T-helper 17 cell (primary cell): ENCODE measurements at regions not wholly inside any gene's neighbourhood (a gene's known extent, or its start where the extent isn't known, plus 50 kb on each side); places are given as distances from the start of the nearest gene placed in this dataset.
"Not testable (repeated sequence)": the region's sequence is repeated elsewhere in the genome, so short reads cannot be mapped to it uniquely, and the experiment has no call there.

Source experiments
- ATAC-seq: fragments of 150-1000 bp; cut with Tn5 transposase; 2 replicates; pipeline ENCODE4 v1.10.0; 2021; ENCODE audit warnings: mild to moderate bottlenecking, moderate library complexity
- DNase-seq, 3 donors: peaks; one replicate each; pipeline versions ENCODE4 v3.0.0 to v3.0.0-alpha.2; 2020 to 2021
- H3K9me3 ChIP-seq: one replicate; pipeline ENCODE4 v1.7.0; 2013; ENCODE audit warnings: low read length, mild to moderate bottlenecking; ENCODE audit not compliant: control insufficient read depth, poor library complexity, severe bottlenecking
- H3K27ac Mint-ChIP-seq: one replicate; pipeline ENCODE4 v1.8.0; 2022; ENCODE audit warnings: mild to moderate bottlenecking, moderate library complexity, mixed read lengths
- H3K27me3 Mint-ChIP-seq: one replicate; pipeline ENCODE4 v1.8.0; 2022; ENCODE audit warnings: mixed read lengths
- H3K36me3 Mint-ChIP-seq: one replicate; pipeline ENCODE4 v1.8.0; 2022; ENCODE audit warnings: low read depth, mixed read lengths
- H3K4me1 Mint-ChIP-seq: one replicate; pipeline ENCODE4 v1.8.0; 2022; ENCODE audit warnings: mild to moderate bottlenecking, mixed read lengths
- H3K4me3 Mint-ChIP-seq: one replicate; pipeline ENCODE4 v1.8.0; 2022; ENCODE audit warnings: mild to moderate bottlenecking, moderate library complexity, mixed read lengths

DNA sequence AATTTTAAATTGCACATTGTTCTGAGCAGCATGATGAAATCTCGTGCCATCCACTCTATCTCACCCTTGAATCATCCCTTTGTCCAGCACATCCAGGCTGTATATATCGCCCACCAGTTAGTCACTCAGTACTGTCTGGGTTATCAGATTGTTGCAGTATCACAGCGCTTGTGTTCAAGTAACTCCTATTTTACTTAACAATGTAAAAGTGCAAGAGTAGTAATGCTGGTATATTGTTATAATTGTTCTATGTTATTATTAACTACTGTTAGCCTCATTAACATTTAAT lies 82.8 kb upstream of the NBPF26 start:
- not testable (repeated sequence) for DNase-seq, H3K9me3 ChIP-seq, H3K4me3 Mint-ChIP-seq, H3K27me3 Mint-ChIP-seq, H3K27ac Mint-ChIP-seq, H3K4me1 Mint-ChIP-seq, H3K36me3 Mint-ChIP-seq, ATAC-seq

DNA sequence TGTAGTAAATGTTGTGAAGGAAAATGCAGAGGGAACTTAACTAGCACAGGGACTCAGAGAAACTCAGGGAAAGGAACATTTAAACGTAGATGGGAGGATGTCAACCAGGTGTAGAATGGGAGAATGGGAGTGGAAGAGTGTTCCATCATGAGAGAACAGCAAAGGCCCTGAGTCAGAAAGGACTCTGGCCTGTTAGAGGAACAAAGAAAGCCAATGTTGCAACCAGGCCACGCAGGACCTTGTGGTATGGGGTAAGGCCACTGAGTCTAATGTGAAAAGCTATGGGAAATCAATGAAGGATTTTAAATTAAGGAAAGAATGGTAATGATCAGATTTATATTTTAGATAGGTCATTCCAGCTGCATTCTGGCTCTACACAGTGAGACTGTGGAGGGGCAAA lies 76.6 kb upstream of the NBPF26 start:
- not testable (repeated sequence) for H3K9me3 ChIP-seq, H3K27me3 Mint-ChIP-seq, H3K4me1 Mint-ChIP-seq, H3K27ac Mint-ChIP-seq, ATAC-seq, DNase-seq, H3K4me3 Mint-ChIP-seq, H3K36me3 Mint-ChIP-seq

DNA sequence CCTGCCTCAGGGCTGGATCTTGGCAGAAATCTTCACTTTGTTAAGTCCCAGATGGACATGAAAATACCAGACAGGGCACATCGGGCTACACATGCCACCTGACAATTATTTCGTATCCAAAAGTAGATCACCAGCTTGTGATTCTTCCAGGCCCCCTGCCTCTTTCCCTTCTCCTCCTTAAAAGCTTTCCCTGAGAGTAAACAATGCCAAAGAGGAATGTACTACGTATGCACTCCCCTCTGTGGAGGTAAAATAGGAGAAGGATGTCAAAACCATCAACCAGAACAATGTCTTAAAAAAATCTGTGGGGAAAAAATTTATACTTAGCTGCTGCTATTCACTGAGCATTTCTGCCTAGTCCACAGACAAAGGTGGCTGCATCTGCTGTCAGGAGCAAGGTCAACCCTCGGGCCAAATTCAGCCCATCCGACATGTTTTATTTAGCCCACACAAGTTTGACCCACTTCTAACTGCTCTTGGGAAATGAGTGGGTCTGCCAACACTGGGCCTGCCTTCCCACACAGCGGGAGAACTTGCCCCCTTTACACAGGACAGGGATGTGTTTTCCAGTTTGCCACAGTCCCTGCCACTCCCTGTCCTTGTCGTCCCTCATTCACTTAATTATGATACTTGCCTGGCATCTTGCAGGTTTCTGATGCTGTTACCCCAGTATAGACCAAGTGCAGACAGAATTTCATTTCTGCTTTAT lies 74.7 kb upstream of the NBPF26 start:
- not testable (repeated sequence) for H3K27me3 Mint-ChIP-seq, H3K36me3 Mint-ChIP-seq, ATAC-seq, H3K4me1 Mint-ChIP-seq, DNase-seq, H3K4me3 Mint-ChIP-seq, H3K27ac Mint-ChIP-seq, H3K9me3 ChIP-seq

DNA sequence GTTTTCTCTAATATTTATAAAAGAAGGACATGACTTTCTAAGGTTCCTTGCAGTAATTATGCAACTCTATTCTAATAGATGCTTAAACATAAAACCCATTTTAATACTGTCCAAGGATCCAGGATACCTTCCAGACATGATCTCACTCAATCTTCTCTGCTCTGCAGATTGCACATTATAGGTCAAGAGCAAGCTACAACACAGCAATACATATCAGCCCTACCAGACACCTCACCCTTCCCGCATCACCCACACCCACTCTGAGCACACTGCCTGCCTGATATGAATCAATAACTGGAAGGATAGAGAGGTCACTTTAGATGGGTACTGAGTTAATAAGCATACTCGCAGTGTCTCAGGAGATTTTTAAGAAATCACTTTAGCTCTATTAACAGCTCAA lies 74.0 kb upstream of the NBPF26 start:
- H3K36me3 Mint-ChIP-seq: not testable (repeated sequence)

DNA sequence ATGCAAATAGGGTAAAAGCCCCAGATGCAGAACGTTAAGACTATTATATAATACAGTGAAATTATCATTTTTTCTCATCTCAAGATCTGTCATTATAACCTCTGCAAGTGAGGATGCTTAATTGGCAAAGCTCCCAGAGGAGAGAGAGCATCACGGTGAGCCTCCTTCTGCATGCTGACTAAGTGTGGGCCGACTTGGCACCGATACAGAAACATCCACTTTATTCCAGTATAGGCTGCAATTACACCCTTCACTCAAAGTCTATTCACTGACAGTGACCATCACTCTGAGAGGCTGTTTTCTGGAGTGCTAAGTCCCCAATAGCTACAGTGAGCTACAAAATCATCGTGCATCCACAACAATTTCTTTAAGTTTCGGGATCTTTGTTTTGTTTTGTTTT lies 69.6 kb upstream of the NBPF26 start:
- H3K27me3 Mint-ChIP-seq, H3K4me1 Mint-ChIP-seq, H3K27ac Mint-ChIP-seq, H3K36me3 Mint-ChIP-seq, ATAC-seq, DNase-seq, H3K9me3 ChIP-seq, H3K4me3 Mint-ChIP-seq: not testable (repeated sequence)

More for the DNA sequence above, 74.0 kb upstream of the NBPF26 start:
- not testable (repeated sequence) for ATAC-seq, DNase-seq, H3K27me3 Mint-ChIP-seq, H3K9me3 ChIP-seq, H3K4me3 Mint-ChIP-seq, H3K4me1 Mint-ChIP-seq, H3K27ac Mint-ChIP-seq

DNA sequence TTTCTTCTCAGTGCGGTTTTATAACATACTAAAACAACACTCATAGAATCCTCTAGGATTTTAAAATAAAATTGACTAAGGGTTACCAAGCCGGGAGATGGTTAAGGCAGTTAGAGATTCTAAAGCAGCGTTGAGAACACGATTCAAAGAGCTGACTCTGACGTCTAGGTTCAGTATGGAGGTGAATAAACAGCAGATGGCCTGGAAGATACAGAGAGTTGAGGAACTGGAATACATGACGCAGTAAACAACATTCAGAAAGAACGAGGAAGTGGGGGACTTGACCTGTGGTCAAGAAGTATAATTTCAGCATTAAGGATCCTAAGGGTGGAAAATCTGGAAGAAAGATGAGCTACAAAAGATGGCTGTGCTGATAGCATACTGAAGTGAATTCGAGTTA lies 68.4 kb upstream of the NBPF26 start:
- not testable (repeated sequence) for H3K9me3 ChIP-seq, ATAC-seq, H3K4me3 Mint-ChIP-seq, H3K36me3 Mint-ChIP-seq, H3K4me1 Mint-ChIP-seq, DNase-seq, H3K27me3 Mint-ChIP-seq, H3K27ac Mint-ChIP-seq

DNA sequence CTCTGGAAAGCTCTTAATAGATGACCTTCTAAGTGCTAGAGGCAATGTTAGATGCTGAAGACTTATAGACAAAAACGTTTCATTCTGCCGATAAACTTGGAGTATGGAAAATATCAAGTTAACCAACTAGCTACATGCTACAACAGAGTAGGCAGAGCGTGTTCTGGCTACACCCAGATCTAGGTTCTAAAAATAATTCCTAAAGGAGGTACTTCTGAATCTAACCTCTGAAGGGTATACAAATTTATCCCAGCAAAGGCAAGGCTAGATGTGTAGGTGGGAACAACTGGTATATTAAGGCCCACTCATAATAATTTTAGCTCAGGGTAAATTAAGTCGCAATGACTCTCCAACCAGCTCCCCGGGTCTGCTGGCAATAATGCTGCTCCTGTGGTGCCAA lies 67.6 kb upstream of the NBPF26 start:
- not testable (repeated sequence) for H3K27ac Mint-ChIP-seq, H3K36me3 Mint-ChIP-seq, H3K4me1 Mint-ChIP-seq, DNase-seq, H3K27me3 Mint-ChIP-seq, H3K4me3 Mint-ChIP-seq, H3K9me3 ChIP-seq, ATAC-seq

DNA sequence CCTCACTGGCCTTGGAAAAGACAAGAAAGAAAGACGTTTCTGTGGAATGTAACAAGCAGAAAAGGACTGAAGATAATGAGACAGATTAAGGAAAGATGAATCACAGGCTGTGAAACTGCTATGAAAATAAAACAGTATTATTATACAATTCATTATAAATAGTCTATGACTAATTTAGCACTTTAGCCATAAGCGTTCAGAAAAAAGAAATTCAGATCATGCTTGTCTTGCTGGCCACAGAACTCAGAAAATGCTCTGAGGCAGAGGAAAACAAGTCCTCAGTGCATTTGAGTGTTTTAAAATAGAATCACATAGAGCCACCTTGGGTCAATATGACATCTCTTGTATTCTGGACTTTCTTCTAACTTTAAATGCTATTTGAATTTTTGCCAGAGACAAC lies 65.9 kb upstream of the NBPF26 start:
- DNase-seq, H3K27ac Mint-ChIP-seq, ATAC-seq, H3K9me3 ChIP-seq, H3K27me3 Mint-ChIP-seq, H3K36me3 Mint-ChIP-seq, H3K4me3 Mint-ChIP-seq, H3K4me1 Mint-ChIP-seq: not testable (repeated sequence)

DNA sequence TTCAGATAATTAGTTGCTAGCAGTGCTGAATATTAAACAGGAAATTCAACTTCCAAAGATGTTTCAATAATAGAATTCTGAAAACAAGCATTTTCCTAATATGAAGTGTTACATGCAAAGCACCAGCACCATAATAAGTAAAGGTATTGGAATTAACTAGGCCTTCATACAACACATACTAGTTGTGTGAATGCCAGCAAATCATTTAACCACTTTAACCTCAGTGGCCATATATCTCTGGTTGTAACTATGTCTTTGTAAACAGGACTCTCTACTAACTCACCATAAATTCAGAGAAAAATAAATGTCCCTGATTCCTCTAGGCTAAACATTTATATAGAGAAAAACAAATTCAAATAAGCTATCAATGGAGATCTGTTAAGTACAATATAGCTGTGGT lies 65.1 kb upstream of the NBPF26 start:
- not testable (repeated sequence) for H3K27me3 Mint-ChIP-seq, H3K27ac Mint-ChIP-seq, ATAC-seq, H3K4me3 Mint-ChIP-seq, DNase-seq, H3K4me1 Mint-ChIP-seq, H3K36me3 Mint-ChIP-seq, H3K9me3 ChIP-seq

DNA sequence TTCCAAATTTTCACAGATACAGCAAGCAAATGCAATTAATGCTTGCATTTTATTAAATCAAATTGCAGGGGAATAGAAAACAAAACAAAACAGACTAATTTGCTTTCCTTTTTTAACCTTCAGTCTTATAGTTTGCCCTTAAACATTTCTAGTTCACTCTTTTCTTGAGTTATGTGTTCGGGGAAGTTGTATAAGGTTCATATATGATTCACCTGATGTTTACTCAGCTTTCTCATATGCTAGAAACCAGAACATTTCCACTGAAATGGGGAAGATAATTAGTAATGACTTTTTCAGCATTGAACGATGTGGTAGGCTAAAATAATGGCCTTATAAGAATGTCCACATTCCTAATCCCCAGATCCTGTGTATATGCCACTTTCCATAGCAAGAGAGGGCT lies 64.6 kb upstream of the NBPF26 start:
- H3K4me1 Mint-ChIP-seq, H3K4me3 Mint-ChIP-seq, H3K27me3 Mint-ChIP-seq, H3K36me3 Mint-ChIP-seq, H3K9me3 ChIP-seq, DNase-seq, ATAC-seq, H3K27ac Mint-ChIP-seq: not testable (repeated sequence)

DNA sequence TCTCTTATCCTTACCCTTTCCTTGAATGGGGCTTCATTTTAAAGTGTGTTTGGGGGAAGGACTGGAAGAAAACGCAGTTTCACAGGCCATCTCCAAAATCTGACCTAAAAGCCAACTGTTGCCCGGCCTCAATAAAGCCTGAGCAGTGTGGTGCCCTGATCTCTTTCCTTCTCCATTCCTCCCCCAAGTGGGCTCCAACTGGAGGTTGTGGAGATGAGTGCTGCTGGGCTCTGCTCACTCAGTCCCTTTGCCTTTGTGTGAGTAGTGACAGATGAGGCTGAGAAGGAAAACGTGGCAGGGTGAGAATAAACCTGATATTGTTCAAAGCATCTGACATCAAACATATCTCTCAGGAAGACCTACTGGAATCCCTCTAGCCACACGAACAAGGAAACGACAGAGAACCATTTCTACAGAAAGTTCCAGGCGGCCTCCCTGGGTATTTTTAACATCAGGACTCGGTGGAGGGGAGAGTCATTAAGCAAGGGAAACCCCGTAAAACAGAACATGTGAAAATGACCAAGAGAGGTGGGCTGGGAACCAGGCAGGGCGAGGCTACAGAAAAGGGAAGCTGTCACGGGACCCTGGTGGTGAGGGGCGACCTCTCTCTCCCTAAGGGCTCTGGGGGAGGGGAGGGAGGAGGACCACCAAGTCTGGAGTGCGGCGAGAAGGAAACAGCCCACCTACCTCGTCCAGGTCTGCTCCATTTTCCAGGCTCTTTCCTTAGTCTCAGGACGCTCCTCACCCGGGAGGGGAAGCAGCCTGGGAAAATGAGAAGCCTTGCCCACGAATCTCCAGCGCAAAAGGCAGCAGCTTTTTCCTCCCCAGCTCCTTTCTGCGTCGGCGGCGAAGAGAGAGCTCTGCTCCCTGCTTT lies 59.1 kb upstream of the NBPF26 start:
- not testable (repeated sequence) for H3K4me3 Mint-ChIP-seq, H3K36me3 Mint-ChIP-seq, H3K9me3 ChIP-seq, DNase-seq, H3K4me1 Mint-ChIP-seq, H3K27ac Mint-ChIP-seq, ATAC-seq, H3K27me3 Mint-ChIP-seq

DNA sequence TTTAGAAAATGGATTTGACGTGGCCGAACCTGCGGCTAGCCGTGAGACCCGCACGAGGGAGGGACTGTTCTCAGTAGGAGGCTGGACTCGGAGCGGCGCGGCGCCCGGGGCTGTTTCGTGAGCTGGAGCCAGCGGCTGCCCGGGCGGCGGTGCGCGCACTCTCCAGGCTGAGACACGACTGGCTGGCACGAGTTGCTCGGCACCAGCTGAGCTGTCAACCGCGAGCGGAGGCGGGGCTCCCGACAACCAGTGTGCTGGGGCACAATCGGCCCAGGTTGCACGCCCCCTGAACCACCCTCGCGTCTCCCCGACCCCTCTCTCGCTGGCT lies 58.5 kb upstream of the NBPF26 start:
- H3K36me3 Mint-ChIP-seq, H3K27me3 Mint-ChIP-seq, DNase-seq, H3K4me3 Mint-ChIP-seq, H3K4me1 Mint-ChIP-seq, H3K9me3 ChIP-seq, H3K27ac Mint-ChIP-seq: not testable (repeated sequence)
- peak; percentile 99 for ATAC-seq

DNA sequence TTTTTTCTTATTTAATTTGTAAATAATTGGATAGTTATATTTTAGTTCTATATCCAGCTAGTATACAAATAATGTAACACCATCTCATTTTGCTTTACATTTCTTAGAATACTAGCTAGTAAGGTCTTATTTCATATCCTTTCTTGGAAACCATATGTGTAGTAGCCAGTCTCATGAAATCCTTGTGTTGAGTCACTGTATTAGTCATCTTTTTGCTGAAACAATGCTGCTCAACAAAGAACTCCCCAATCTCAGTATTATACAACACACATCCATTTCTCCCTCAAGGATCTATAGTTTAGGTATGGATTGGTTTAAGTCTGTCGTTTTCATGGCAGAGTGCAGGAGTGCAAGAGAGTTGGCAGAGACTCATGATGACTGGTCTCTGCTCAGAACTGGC lies 55.6 kb upstream of the NBPF26 start:
- ATAC-seq, H3K27me3 Mint-ChIP-seq, DNase-seq, H3K4me1 Mint-ChIP-seq, H3K9me3 ChIP-seq, H3K27ac Mint-ChIP-seq, H3K36me3 Mint-ChIP-seq, H3K4me3 Mint-ChIP-seq: not testable (repeated sequence)
